PC-9 (cell line): ENCODE measurements at regions not wholly inside any gene's neighbourhood (a gene's known extent, or its start where the extent isn't known, plus 50 kb on each side); places are given as distances from the start of the nearest gene placed in this dataset.
"Not testable (repeated sequence)": the region's sequence is repeated elsewhere in the genome, so short reads cannot be mapped to it uniquely, and the experiment has no call there.

Source experiments
- BruUV-seq: library from RNA; stranded (reverse); fragments of 400-500 nt; replicated peaks from 2 replicates; lab custom pipeline; 2021; lab: Mats Ljungman, UMichigan
- CTCF ChIA-PET: fragments of 300-600 bp; sonication (Branson Sonifier 250); formaldehyde crosslinking; loops from one replicate; lab custom pipeline; 2022; ENCODE audit warnings: antibody characterized with exemption; lab: Charles Lee
- POLR2A ChIA-PET: fragments of 300-600 bp; sonication (Branson Sonifier 250); formaldehyde crosslinking; loops from one replicate; lab custom pipeline; 2022; ENCODE audit warnings: antibody characterized with exemption; ENCODE audit not compliant: unreplicated experiment; lab: Charles Lee
- DNase-seq, 2 experiments: peaks; one replicate each; pipeline versions ENCODE4 v3.0.0 to v3.0.0-alpha.2; 2015 to 2022; ENCODE audit warnings: mixed read lengths in 1 of 2
- H2AFZ ChIP-seq: fragments of 200-600 bp; sonication (generic); 2 replicates; pipeline ENCODE4 v1.8.1; 2017; ENCODE audit warnings: antibody characterized with exemption
- H3F3A ChIP-seq: fragments of 200-600 bp; sonication (generic); 2 replicates; pipeline ENCODE4 v1.8.1; 2017; ENCODE audit warnings: antibody characterized with exemption, mild to moderate bottlenecking, low read depth; ENCODE audit not compliant: insufficient read depth
- H3K27ac ChIP-seq: fragments of 200-600 bp; sonication (generic); 2 replicates; pipeline ENCODE4 v1.6.1; 2016; ENCODE audit warnings: mixed run types
- H3K27me3 ChIP-seq: fragments of 200-600 bp; sonication (generic); 2 replicates; pipeline ENCODE4 v1.6.1; 2016; ENCODE audit warnings: low read depth, mixed run types; ENCODE audit not compliant: insufficient read depth
- H3K36me3 ChIP-seq: fragments of 200-600 bp; sonication (generic); 2 replicates; pipeline ENCODE4 v1.6.1; 2016; ENCODE audit warnings: low read depth, mixed run types
- H3K4me1 ChIP-seq: fragments of 200-600 bp; sonication (generic); replicated peaks from 2 replicates; pipeline ENCODE4 v1.6.1; 2016; ENCODE audit warnings: mixed run types; ENCODE audit not compliant: insufficient read depth
- H3K4me2 ChIP-seq: fragments of 200-600 bp; sonication (generic); 2 replicates; pipeline ENCODE4 v1.6.1; 2017; ENCODE audit warnings: mixed run types
- H3K4me3 ChIP-seq: fragments of 200-600 bp; sonication (generic); 2 replicates; pipeline ENCODE4 v1.6.1; 2016; ENCODE audit warnings: mixed run types
- H3K79me2 ChIP-seq: fragments of 200-600 bp; sonication (generic); 2 replicates; pipeline ENCODE4 v1.6.1; 2017; ENCODE audit warnings: low read depth, mixed run types
- H3K9me2 ChIP-seq: fragments of 200-600 bp; sonication (generic); 2 replicates; pipeline ENCODE4 v1.8.1; 2017; ENCODE audit warnings: mild to moderate bottlenecking; ENCODE audit not compliant: insufficient read depth
- H3K9me3 ChIP-seq: fragments of 200-600 bp; sonication (generic); 2 replicates; pipeline ENCODE4 v1.8.1; 2016; ENCODE audit warnings: low read depth; ENCODE audit not compliant: insufficient read depth
- H4K20me1 ChIP-seq: fragments of 200-600 bp; sonication (generic); 2 replicates; pipeline ENCODE4 v1.8.1; 2017; ENCODE audit not compliant: insufficient read depth
- EZH2 ChIP-seq: fragments of 200-600 bp; sonication (generic); IDR thresholded peaks from 2 replicates; pipeline ENCODE4 v1.8.0; 2017; ENCODE audit warnings: antibody characterized with exemption, low read depth
- intact Hi-C: fragments of 100-400 bp; cut with micrococcal nuclease; formaldehyde crosslinking; loops from one replicate; pipeline ENCODE4 v1.10.0; 2022; ENCODE audit not compliant: unreplicated experiment
- TF ChIP-seq, protein P1 (sequence below): fragments of 200-600 bp; sonication (generic); conservative IDR thresholded peaks from 2 replicates; pipeline ENCODE4 v1.6.1; 2017; ENCODE audit warnings: mixed run types, antibody characterized with exemption, mild to moderate bottlenecking, moderate library complexity

DNA sequence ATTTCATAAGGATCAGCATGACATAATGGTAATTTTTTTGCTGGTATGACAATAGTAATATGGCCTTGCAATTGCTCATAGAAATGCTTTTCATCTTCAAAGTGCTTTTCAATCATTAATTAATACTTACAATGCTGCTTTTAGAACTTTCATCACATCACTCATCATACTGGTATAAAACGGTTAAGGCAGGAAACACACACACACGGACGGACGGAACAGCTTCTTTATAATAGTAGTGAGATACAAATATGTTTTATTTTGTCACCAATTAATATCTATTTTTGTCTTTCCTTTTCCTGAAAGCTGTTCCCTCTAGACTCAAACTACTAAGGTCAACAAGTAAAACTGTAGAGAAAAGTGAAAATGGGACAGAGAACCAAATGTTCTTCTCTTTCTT is 353.9 kb upstream of the PKN2 start:
- Histone ChIP-seq H3K9me2 (no peaks in the 10 kb centered on the region), H3K4me3 (no peak overlapping the region), H3K79me2 (no peaks in the 10 kb centered on the region), H4K20me1 (no peaks in the 10 kb centered on the region), H3K27ac (no peak overlapping the region), H2AFZ (no peak overlapping the region), H3K36me3 (no peaks in the 10 kb centered on the region), H3K9me3 (peaks cover 7% of the 10 kb centered on the region; the same call in 1 of the 2 replicates), H3K4me2 (no peak overlapping the region), H3K4me1 (peaks cover 11% of the 10 kb centered on the region), H3K27me3 (no peaks in the 10 kb centered on the region), H3F3A (peaks cover 15% of the 10 kb centered on the region; the same call in 1 of the 2 replicates)
- intact Hi-C loops: no loop called here
- no peak for DNase-seq
- TF ChIP-seq, protein P1, sequence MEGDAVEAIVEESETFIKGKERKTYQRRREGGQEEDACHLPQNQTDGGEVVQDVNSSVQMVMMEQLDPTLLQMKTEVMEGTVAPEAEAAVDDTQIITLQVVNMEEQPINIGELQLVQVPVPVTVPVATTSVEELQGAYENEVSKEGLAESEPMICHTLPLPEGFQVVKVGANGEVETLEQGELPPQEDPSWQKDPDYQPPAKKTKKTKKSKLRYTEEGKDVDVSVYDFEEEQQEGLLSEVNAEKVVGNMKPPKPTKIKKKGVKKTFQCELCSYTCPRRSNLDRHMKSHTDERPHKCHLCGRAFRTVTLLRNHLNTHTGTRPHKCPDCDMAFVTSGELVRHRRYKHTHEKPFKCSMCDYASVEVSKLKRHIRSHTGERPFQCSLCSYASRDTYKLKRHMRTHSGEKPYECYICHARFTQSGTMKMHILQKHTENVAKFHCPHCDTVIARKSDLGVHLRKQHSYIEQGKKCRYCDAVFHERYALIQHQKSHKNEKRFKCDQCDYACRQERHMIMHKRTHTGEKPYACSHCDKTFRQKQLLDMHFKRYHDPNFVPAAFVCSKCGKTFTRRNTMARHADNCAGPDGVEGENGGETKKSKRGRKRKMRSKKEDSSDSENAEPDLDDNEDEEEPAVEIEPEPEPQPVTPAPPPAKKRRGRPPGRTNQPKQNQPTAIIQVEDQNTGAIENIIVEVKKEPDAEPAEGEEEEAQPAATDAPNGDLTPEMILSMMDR: no peak
- TF ChIP-seq EZH2: no peak
- POLR2A ChIA-PET: no interaction called here
- CTCF ChIA-PET: no interaction called here
- no TSS peak for BruUV-seq

DNA sequence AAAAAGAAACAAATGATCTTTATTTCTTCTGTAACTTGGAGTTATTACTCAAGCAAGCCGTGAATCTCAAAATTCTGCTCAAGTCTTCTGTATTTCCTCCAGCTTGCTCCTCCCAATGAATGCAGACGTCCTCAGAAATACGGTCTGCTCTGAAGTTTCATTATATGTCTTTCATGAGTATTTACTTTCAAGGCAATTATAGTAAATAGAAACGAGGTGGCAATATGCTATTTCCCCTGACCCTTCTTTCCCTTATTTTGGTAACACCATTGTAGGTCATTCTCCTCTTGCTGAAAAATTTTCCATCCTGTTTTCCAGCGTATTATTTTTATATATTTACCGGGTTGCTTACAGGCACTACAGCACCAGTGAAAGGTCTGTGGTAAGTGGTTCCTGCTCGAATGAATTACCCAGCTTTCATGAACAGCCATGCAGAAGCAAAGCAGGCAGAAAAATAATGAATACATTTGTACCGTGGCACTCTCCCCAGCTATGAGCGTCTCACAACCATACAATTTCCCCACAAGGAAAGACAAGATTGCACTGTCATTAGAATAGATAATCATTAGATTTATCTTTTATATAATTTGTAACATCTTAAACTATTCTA is 350.9 kb upstream of the PKN2 start:
- POLR2A ChIA-PET: no interaction called here
- BruUV-seq: no TSS peak
- TF ChIP-seq, protein P1: no peak
- TF ChIP-seq EZH2: no peak

DNA sequence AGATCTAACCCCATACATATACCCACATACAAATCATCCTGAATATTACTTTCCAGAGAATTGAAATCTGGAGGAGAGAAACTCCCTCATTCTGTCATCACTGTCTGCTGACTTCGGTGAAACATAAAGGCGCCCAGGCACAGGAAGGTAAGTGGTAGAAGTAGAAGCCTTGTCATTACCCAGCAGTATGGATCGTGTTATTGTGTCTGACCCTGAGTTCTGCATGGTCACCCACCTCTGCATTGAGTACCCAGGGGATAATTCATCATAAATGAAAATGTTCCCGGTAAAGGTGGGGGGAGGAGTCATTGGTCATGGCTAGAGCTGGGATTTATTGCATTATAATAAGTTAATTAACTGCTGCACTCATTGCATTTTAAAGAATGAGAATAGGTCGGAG is 342.6 kb upstream of the PKN2 start:
- Histone ChIP-seq H4K20me1 (no peaks in the 10 kb centered on the region), H3K36me3 (no peaks in the 10 kb centered on the region), H3K9me2 (no peaks in the 10 kb centered on the region), H2AFZ (no peak overlapping the region), H3K9me3 (no peaks in the 10 kb centered on the region), H3K4me2 (no peak overlapping the region), H3K27ac (no peak overlapping the region), H3K4me1 (no peaks in the 10 kb centered on the region), H3K27me3 (no peaks in the 10 kb centered on the region), H3F3A (no peaks in the 10 kb centered on the region), H3K79me2 (no peaks in the 10 kb centered on the region), H3K4me3 (no peak overlapping the region)
- ChIA-PET POLR2A (no interaction called here), CTCF (no interaction called here)
- TF ChIP-seq EZH2: no peak
- TF ChIP-seq, protein P1: no peak
- DNase-seq: no peak
- intact Hi-C loops: no loop called here
- BruUV-seq: no TSS peak

More for the DNA sequence above, 350.9 kb upstream of the PKN2 start:
- H4K20me1 ChIP-seq: no peaks in the 10 kb centered on the region
- no peak overlapping the region for H2AFZ ChIP-seq
- H3K36me3 ChIP-seq: no peaks in the 10 kb centered on the region
- intact Hi-C loops: no loop called here
- peaks cover 5% of the 10 kb centered on the region; the same call in 1 of the 2 replicates for H3K9me2 ChIP-seq
- H3K79me2 ChIP-seq: no peaks in the 10 kb centered on the region
- H3K4me2 ChIP-seq: no peak overlapping the region
- CTCF ChIA-PET: no interaction called here
- H3F3A ChIP-seq: peaks cover 4% of the 10 kb centered on the region; the same call in 1 of the 2 replicates
- no peaks in the 10 kb centered on the region for H3K4me1 ChIP-seq
- no peak for DNase-seq
- no peak overlapping the region for H3K4me3 ChIP-seq
- H3K27me3 ChIP-seq: no peaks in the 10 kb centered on the region
- H3K27ac ChIP-seq: no peak overlapping the region
- no peaks in the 10 kb centered on the region; the same call in 1 of the 2 replicates for H3K9me3 ChIP-seq

DNA sequence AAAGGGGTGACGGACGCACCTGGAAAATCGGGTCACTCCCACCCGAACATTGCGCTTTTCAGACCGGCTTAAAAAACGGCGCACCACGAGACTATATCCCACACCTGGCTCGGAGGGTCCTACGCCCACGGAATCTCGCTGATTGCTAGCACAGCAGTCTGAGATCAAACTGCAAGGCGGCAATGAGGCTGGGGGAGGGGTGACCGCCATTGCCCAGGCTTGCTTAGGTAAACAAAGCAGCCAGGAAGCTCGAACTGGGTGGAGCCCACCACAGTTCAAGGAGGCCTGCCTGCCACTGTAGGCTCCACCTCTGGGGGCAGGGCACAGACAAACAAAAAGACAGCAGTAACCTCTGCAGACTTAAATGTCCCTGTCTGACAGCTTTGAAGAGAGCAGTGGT is 342.0 kb upstream of the PKN2 start:
- H3K27ac ChIP-seq, H3K79me2 ChIP-seq, H2AFZ ChIP-seq, H3K36me3 ChIP-seq, DNase-seq, H4K20me1 ChIP-seq, BruUV-seq, H3K4me3 ChIP-seq, H3K9me2 ChIP-seq, CTCF ChIA-PET, H3K4me2 ChIP-seq, intact Hi-C loops, H3K9me3 ChIP-seq, H3K27me3 ChIP-seq, H3K4me1 ChIP-seq, POLR2A ChIA-PET, H3F3A ChIP-seq: not testable (repeated sequence)
